ENCODE measurements at regions not wholly inside any gene's neighbourhood (a gene's known extent, or its start where the extent isn't known, plus 50 kb on each side); places are given as distances from the start of the nearest gene placed in this dataset.

- Histone ChIP-seq H3K4me1 (ENCODE audit: control insufficient read depth, extremely low read depth, insufficient read depth, low read length) (no peaks in the 10 kb centered on the region), H3K27me3 (ENCODE audit: control insufficient read depth in 2 of 2, insufficient read depth in 2 of 2, low read length in 2 of 2) (no peaks in the 10 kb centered on the region), H3K4me3 (replicated peaks in 1 of 3; ENCODE audit: insufficient read depth in 1 of 3, low read depth in 1 of 3, low read length in 3 of 3) (no peak overlapping the region), H4K20me1 (replicated peaks; ENCODE audit: control insufficient read depth, extremely low read depth, insufficient read depth, low read length) (no peaks in the 10 kb centered on the region), H3K79me2 (ENCODE audit: control insufficient read depth, insufficient read depth, low read length) (no peaks in the 10 kb centered on the region), H3K27ac (ENCODE audit: insufficient read depth, low read depth, low read length) (no peak overlapping the region), H2AFZ (ENCODE audit: low read depth, low read length) (no peak overlapping the region), H3K9me1 (replicated peaks; ENCODE audit: control insufficient read depth, extremely low read depth, insufficient read depth, low read length) (no peaks in the 10 kb centered on the region), H3K9ac (replicated peaks; ENCODE audit: extremely low read depth, insufficient read depth, low read length) (no peak overlapping the region), H3K4me2 (ENCODE audit: insufficient read depth, low read length) (no peak overlapping the region), H3K36me3 (ENCODE audit: control insufficient read depth in 2 of 2, extremely low read depth in 1 of 2, insufficient read depth in 2 of 2, low read length in 2 of 2) (no peaks in the 10 kb centered on the region), H3K9me3 (replicated peaks; ENCODE audit: control insufficient read depth, insufficient read depth, low read length) (no peaks in the 10 kb centered on the region)
- FAIRE-seq (no peak), DNase-seq (ENCODE audit: low read depth, low spot score) (no peak)
- intact Hi-C loops (cut with micrococcal nuclease): no loop called here
- TF ChIP-seq GATA2 (IDR thresholded peaks at IDR 0.05; ENCODE audit: insufficient read depth, insufficient read length, low read depth, low read length): no peak
- TF ChIP-seq CTCF (IDR thresholded peaks at IDR 0.05; ENCODE audit: extremely low read depth in 1 of 2, insufficient read depth in 1 of 2, low read depth in 1 of 2, low read length in 2 of 2): no peak
- no peak for TF ChIP-seq JUN (IDR thresholded peaks at IDR 0.05; ENCODE audit: borderline replicate concordance, insufficient read depth, insufficient read length, low read depth)
- TF ChIP-seq POLR2A (IDR thresholded peaks at IDR 0.05; ENCODE audit: low read depth, low read length): no peak
- TF ChIP-seq EZH2 (IDR thresholded peaks at IDR 0.05; ENCODE audit: borderline replicate concordance, low read depth, low read length, severe bottlenecking): no peak
- dilution Hi-C loops (cut with MboI; ENCODE audit: extremely low pct_ligation_motif_present, low sequenced_read_pairs): no loop called here
- no TSS peak for BruUV-seq (replicated peaks)
- CTCF ChIA-PET: no interaction called here
- POLR2A ChIA-PET: no interaction called here
These were observed 99.1 kb upstream of the HDAC4 start for GRCh38 chr2:239499726-239500573.
